Kidney epithelial cell (primary cell): ENCODE measurements at regions not wholly inside any gene's neighbourhood (a gene's known extent, or its start where the extent isn't known, plus 50 kb on each side); places are given as distances from the start of the nearest gene placed in this dataset.
"Not testable (repeated sequence)": the region's sequence is repeated elsewhere in the genome, so short reads cannot be mapped to it uniquely, and the experiment has no call there.

Experiments
- DNase-seq: peaks from one replicate; pipeline ENCODE4 v3.0.0-alpha.2; 2010; ENCODE audit warnings: low read depth
- H3K27me3 ChIP-seq: 2 replicates; pipeline ENCODE4 v1.6.0; 2011; ENCODE audit warnings: low read length; ENCODE audit not compliant: control insufficient read depth, insufficient read depth
- H3K36me3 ChIP-seq: 2 replicates; pipeline ENCODE4 v1.5.1; 2011; ENCODE audit warnings: low read length; ENCODE audit not compliant: control insufficient read depth, insufficient read depth
- H3K4me3 ChIP-seq: 2 replicates; pipeline ENCODE4 v1.5.1; 2011; ENCODE audit warnings: low read depth, mild to moderate bottlenecking, control low read depth, low read length
- TF ChIP-seq, protein P1 (sequence below): IDR thresholded peaks from 2 replicates; pipeline ENCODE4 v1.5.1; 2011; ENCODE audit warnings: mild to moderate bottlenecking, moderate library complexity, low read length, control low read depth, inconsistent platforms; ENCODE audit not compliant: insufficient read depth, poor library complexity, severe bottlenecking

DNA sequence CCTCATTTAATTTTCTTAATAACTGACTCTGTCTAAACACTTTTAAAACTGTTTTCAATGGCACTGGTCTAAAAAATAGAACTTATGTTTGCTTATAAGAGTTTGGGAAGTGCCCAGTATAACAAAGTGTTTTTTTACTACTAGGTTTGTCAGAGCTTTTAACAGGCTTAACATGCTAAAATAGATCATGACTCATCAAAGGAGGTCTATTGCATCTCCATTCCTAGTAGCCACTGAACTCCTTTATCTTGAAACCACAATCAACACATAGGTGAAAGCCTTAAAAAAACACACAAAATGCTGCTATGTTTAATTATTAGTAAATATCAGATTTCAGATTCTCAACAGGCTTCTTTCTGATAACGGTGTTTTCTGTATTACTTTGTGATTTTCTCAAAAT, 196.4 kb upstream of the KIF2B start:
- H3K27me3 ChIP-seq: no peaks in the 10 kb centered on the region
- H3K4me3 ChIP-seq: no peak overlapping the region
- no peaks in the 10 kb centered on the region for H3K36me3 ChIP-seq
- DNase-seq: peak; percentile 79
- TF ChIP-seq, protein P1, sequence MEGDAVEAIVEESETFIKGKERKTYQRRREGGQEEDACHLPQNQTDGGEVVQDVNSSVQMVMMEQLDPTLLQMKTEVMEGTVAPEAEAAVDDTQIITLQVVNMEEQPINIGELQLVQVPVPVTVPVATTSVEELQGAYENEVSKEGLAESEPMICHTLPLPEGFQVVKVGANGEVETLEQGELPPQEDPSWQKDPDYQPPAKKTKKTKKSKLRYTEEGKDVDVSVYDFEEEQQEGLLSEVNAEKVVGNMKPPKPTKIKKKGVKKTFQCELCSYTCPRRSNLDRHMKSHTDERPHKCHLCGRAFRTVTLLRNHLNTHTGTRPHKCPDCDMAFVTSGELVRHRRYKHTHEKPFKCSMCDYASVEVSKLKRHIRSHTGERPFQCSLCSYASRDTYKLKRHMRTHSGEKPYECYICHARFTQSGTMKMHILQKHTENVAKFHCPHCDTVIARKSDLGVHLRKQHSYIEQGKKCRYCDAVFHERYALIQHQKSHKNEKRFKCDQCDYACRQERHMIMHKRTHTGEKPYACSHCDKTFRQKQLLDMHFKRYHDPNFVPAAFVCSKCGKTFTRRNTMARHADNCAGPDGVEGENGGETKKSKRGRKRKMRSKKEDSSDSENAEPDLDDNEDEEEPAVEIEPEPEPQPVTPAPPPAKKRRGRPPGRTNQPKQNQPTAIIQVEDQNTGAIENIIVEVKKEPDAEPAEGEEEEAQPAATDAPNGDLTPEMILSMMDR: no peak

DNA sequence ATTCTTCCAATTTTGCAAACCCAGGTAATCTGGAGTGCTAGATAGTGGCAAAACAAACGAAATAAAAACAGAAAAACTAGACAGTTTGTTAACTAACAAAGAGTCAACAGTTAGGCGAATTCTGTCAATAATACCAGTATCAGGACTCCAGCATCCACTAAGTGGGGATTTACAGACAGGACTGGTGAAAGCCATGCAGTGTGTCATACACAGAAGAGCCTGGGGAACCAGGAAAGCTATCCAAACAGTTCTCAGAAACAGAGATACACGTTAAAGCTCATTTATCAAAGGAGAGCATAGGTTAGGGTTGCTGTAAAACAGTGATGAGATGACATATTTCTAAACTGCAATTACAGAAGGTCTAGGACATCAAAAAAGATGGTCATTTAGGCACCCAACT, 203.7 kb upstream of the KIF2B start:
- Histone ChIP-seq H3K36me3 (no peaks in the 10 kb centered on the region), H3K27me3 (no peaks in the 10 kb centered on the region), H3K4me3 (no peak overlapping the region)
- TF ChIP-seq, protein P1: no peak
- DNase-seq: no peak

DNA sequence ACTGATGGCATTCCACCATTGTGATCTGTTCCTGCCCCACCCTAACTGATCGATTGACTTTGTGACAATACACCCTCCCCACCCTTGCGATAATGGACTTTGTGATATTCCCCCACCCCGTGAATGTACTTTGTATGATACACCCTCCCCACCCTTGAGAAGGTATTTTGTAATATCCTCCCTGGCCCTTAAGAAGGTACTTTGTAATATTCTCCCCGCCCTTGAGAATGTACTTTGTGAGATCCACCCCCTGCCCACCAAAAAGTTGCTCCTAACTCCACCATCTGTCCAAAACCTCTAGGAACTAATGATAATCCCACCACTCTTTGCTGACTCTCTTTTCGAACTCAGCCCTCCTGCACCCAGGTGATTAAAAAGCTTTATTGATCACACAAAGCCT, 214.5 kb upstream of the KIF2B start:
- not testable (repeated sequence) for H3K27me3 ChIP-seq, H3K36me3 ChIP-seq, H3K4me3 ChIP-seq, DNase-seq

DNA sequence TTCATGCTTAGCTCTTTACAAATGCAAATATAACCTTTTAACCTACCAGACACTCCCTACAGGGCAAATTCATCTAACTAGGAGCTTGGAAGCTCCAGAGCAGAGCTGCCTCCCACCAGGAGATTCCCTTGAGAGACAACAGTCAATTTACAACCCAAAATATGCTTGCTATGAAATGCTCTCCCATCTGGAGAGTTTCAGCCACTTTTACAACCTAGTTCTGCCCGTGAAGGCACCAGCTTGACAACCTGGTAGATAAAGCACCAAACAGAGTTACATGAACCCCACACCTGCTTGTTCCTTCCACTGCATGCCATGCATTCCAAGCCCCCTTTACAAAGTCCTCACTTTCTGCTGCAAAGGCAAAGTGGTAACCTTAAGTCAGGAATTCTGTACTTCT, 215.3 kb upstream of the KIF2B start:
- DNase-seq: no peak
- TF ChIP-seq, protein P1: no peak
- Histone ChIP-seq H3K36me3 (no peaks in the 10 kb centered on the region), H3K27me3 (no peaks in the 10 kb centered on the region), H3K4me3 (no peak overlapping the region)

DNA sequence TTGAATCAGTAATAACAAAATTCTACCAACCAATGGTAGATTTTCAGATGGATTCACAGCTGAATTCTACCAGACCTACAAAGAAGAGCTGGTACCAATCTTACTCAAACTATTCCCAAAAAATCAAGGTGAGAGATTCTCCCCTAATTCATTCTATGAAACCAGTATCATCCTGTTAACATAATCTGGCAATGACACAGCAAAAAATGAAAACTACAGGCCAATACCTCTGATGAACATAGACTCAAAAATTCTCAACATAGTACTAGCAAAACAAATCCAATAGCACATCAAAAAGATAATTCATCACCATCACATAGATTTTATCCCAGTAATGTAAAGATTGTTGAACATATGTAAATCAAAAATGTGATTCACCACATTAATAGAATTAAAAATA, 234.4 kb upstream of the KIF2B start:
- TF ChIP-seq, protein P1: no peak
- Histone ChIP-seq H3K36me3 (no peaks in the 10 kb centered on the region), H3K27me3 (no peaks in the 10 kb centered on the region), H3K4me3 (no peak overlapping the region)
- DNase-seq: no peak

DNA sequence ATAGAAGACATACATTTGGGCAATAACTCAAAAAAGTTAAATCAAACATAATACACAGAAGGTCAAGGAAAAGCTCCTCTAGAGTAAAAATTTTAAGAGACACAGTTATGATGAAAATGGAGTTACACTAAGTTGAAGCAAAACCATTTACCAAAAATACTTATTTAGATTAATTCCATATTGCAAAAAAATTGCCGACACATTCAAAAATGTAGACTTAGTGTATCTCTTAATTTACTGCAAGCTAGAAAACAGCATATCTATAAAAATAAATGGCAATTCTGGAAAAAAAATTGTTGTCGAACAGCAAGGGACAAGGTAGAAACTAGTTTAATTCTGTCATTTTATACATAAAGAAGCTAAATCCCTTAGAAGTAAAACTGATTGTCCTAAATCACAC, 248.7 kb upstream of the KIF2B start:
- no peak overlapping the region for H3K4me3 ChIP-seq

More for the DNA sequence above, 248.7 kb upstream of the KIF2B start:
- Histone ChIP-seq H3K36me3 (no peaks in the 10 kb centered on the region), H3K27me3 (no peaks in the 10 kb centered on the region)
- TF ChIP-seq, protein P1: no peak
- DNase-seq: no peak
